BLaER1 treated with 17β-estradiol and CSF1 and Interleukin-3, amounts not matched to agents 10 nM and 100 nM (cell line): ENCODE measurements at regions not wholly inside any gene's neighbourhood (a gene's known extent, or its start where the extent isn't known, plus 50 kb on each side); places are given as distances from the start of the nearest gene placed in this dataset.

Experiments used
- H3K27ac ChIP-seq, 11 experiments: shearing (Covaris generic); formaldehyde crosslinking; 2 replicates each; pipeline ENCODE4 v1.8.1; 2022
- H3K27me3 ChIP-seq, 11 experiments: shearing (Covaris generic); formaldehyde crosslinking; 2 replicates each; pipeline ENCODE4 v1.8.1; 2022
- H3K36me3 ChIP-seq, 11 experiments: shearing (Covaris generic); formaldehyde crosslinking; 2 replicates each; pipeline ENCODE4 v1.8.1; 2022
- H3K4me1 ChIP-seq, 10 experiments: shearing (Covaris generic); formaldehyde crosslinking; 2 replicates each; pipeline ENCODE4 v1.8.1; 2022
- H3K4me2 ChIP-seq, 11 experiments: shearing (Covaris generic); formaldehyde crosslinking; 2 replicates each; pipeline ENCODE4 v1.8.1; 2022
- H3K4me3 ChIP-seq, 10 experiments: shearing (Covaris generic); formaldehyde crosslinking; 2 replicates each; pipeline ENCODE4 v1.8.1; 2022
- H3K9ac ChIP-seq, 11 experiments: shearing (Covaris generic); formaldehyde crosslinking; 2 replicates each; pipeline ENCODE4 v1.8.1; 2022
- H3K9me3 ChIP-seq, 11 experiments: shearing (Covaris generic); formaldehyde crosslinking; replicated peaks in 1 of 11; 2 replicates each; pipeline ENCODE4 v1.8.1; 2022
- H4K20me1 ChIP-seq, 11 experiments: shearing (Covaris generic); formaldehyde crosslinking; 2 replicates each; pipeline ENCODE4 v1.8.1; 2022
- Cebpa-rat ChIP-seq, 11 experiments: shearing (Covaris generic); IDR thresholded peaks; 2 replicates each; pipeline ENCODE4 v1.8.1; 2022

DNA sequence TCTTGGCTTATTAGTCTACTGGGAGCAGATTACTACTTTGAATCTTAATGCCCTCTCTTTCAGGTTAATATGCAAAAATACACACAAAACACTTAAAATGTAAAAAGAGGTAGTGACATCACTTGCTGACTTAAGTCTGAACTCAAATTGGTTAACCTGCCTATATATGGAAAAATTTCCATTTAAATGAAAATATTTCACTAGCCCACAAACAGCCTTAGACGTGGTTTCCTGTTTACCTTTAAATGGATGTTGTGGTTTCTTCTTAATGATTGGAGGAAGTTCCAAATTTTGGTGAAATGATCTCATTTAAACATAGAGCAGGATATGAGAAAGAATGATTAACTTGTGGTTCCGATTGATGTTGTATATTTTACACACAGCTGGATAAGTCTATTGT, 553.7 kb downstream of the CD109 start:
- Histone ChIP-seq H3K9me3 (peaks cover 0 to 2% (median 0%) of the 10 kb centered on the region in 11 experiments; a peak in 2 of 22 replicates), H3K9ac (no peak overlapping the region), H3K27me3 (no peaks in the 10 kb centered on the region), H3K4me1 (peaks cover 0 to 14% (median 6%) of the 10 kb centered on the region in 10 experiments; a peak in 5 of 20 replicates), H3K27ac (no peak overlapping the region), H3K4me3 (no peak overlapping the region), H3K4me2 (peak overlapping the region in 4 of 11 experiments; percentile 2 to 26 (median 4); a peak in 3 of 22 replicates), H3K36me3 (no peaks in the 10 kb centered on the region), H4K20me1 (no peaks in the 10 kb centered on the region)
- no peak for TF ChIP-seq Cebpa-rat (IDR thresholded peaks at IDR 0.05)

DNA sequence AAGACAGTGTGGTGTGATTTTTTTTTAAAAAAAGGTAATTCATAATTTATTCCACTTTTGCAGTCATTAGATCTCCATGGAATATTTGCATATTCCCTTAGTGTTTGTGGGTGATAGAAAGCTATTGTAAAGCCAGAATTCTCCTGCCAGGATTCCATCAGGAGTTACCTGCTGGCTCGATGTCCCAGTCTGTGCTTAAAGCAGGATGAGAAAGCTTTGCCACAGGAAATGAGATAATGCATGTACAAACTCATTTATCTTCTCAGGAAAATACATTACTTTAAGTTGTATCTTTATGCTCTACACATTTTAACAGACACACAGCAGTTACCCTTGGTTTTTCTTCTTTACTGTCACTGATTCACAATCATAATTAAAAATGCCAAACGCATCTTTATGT, 553.0 kb downstream of the CD109 start:
- H3K27ac ChIP-seq = no peak overlapping the region

DNA sequence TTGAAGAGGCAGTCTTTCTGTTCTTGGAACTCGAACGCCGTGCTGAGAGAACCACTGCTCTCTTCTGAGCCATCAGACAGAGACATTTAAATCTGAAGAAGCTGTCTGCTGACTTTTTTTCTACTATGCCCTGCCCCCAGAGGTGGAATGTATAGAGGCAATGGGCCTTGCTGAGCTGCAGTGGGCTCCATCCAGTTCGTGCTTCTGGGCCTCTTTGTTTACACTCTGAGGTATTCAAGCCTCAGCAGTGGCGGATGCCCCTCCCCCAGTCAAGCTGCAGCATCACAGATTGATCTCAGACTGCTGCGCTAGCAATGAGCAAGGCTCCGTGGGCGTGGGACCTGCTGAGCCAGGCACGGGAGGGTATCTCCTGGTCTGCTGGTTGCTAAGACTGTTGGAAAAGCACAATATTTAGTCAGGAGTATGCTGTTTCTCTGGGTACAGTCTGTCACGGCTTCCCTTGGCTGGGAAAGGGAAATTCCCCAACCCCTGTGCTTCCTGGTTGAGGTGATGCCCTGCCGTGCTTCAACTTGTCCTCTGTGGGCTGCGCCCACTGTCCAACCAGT, 526.8 kb downstream of the CD109 start:
- Histone ChIP-seq H4K20me1 (no peaks in the 10 kb centered on the region), H3K36me3 (no peaks in the 10 kb centered on the region), H3K27ac (no peak overlapping the region), H3K9ac (no peak overlapping the region), H3K4me1 (no peaks in the 10 kb centered on the region), H3K27me3 (no peaks in the 10 kb centered on the region), H3K4me2 (no peak overlapping the region), H3K4me3 (no peak overlapping the region), H3K9me3 (no peaks in the 10 kb centered on the region)
- no peak for TF ChIP-seq Cebpa-rat (IDR thresholded peaks at IDR 0.05)

More for the DNA sequence above, 553.0 kb downstream of the CD109 start:
- Histone ChIP-seq H3K4me2 (0 out of 22 replicates have a peak overlapping the region, but pooled peaks of 1 of the 11 experiments have one; percentile 2), H3K9ac (no peak overlapping the region), H3K36me3 (no peaks in the 10 kb centered on the region), H3K9me3 (no peaks in the 10 kb centered on the region; a peak in 1 of 22 replicates), H3K27me3 (no peaks in the 10 kb centered on the region), H3K4me3 (no peak overlapping the region), H4K20me1 (no peaks in the 10 kb centered on the region), H3K4me1 (peaks cover 0 to 14% (median 6%) of the 10 kb centered on the region in 10 experiments; a peak in 5 of 20 replicates)
- TF ChIP-seq Cebpa-rat (IDR thresholded peaks at IDR 0.05) = no peak

DNA sequence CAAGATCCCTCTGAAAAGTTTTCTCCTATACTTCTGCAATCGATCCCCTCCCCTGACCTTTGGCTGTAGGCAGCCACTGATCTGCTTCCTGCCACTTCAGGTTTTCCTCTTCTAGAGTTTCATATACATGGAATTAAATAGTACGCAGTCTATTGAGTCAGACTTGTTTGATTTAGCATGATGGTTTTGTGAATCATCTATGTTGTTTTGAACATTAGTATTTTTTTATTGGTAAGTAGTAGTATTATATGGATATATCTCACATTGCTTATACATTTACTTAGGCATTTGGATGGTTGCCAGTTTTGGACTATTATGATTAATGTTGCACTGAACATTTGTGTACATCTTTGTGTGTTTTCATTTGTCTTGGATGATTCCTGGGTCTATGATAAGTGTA, 518.0 kb downstream of the CD109 start:
- H3K4me1 ChIP-seq = no peaks in the 10 kb centered on the region
- H4K20me1 ChIP-seq = no peaks in the 10 kb centered on the region
- H3K4me2 ChIP-seq = no peak overlapping the region
- no peaks in the 10 kb centered on the region; a peak in 1 of 22 replicates for H3K9me3 ChIP-seq
- no peak overlapping the region for H3K27ac ChIP-seq
- H3K27me3 ChIP-seq = no peaks in the 10 kb centered on the region
- no peak overlapping the region for H3K4me3 ChIP-seq
- H3K36me3 ChIP-seq = no peaks in the 10 kb centered on the region
- H3K9ac ChIP-seq = no peak overlapping the region
- no peak for TF ChIP-seq Cebpa-rat (IDR thresholded peaks at IDR 0.05)

DNA sequence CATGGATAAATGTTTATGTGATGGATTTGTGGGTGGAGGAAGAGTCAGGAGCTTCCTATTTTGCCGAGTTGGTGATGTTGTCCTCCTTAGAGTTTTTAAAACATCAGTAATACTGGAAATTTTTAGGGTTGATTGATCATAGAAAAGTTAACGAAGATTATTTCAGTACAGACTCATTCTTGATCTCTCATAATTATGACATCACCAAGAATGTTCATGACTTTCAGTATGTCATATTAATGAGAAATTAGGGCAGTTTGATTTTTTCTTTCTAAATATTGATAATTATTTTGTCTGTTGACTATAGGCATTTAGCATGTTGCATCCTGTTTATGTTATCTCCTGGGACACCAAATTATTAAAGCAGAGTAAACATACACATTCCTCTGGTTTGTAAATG, 512.2 kb downstream of the CD109 start:
- Histone ChIP-seq H3K9ac (no peak overlapping the region), H3K4me1 (no peaks in the 10 kb centered on the region), H3K27me3 (no peaks in the 10 kb centered on the region), H3K9me3 (peaks cover 4 to 19% (median 13%) of the 10 kb centered on the region in 11 experiments; a peak in 16 of 22 replicates), H4K20me1 (no peaks in the 10 kb centered on the region), H3K36me3 (no peaks in the 10 kb centered on the region), H3K27ac (no peak overlapping the region), H3K4me3 (no peak overlapping the region), H3K4me2 (no peak overlapping the region)
- no peak for TF ChIP-seq Cebpa-rat (IDR thresholded peaks at IDR 0.05)

DNA sequence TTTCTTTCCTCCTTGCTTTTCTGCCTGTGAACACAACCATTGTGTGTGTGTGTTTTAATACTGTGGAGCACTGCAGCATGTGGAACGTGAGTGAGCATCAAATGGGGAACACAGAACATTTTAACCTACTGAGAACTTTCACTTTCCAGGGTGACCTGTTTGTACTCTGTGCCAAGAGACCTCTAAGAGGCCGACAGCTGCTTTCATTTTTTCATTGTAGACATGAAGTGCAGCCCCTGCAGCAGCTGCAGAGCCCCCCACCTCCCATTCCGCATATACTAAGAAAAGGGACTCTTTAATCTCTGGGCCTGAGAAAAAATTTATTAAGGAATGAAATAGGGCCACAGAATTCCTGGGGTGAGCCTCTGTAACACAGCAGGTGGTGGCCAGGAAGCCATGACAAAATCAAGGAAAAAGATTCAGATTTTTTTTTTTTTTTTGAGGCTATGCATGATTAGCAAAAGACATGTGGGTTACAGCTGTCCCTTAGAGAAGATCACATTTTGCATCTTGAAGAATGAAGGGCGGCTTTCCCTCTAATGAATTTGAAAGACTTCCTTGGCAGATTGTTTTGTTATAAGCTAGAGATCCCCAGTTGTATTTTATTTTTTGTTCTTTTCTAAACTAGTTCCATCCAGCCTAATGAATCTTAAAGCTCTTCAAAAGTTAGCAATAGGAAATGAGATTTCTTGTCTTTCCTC, 503.4 kb downstream of the CD109 start:
- H4K20me1 ChIP-seq = no peaks in the 10 kb centered on the region
- no peaks in the 10 kb centered on the region for H3K36me3 ChIP-seq
- H3K4me1 ChIP-seq = no peaks in the 10 kb centered on the region
- no peak overlapping the region for H3K4me2 ChIP-seq
- H3K9me3 ChIP-seq = peaks cover 0 to 7% (median 0%) of the 10 kb centered on the region in 11 experiments; a peak in 4 of 22 replicates
- no peak overlapping the region for H3K27ac ChIP-seq
- TF ChIP-seq Cebpa-rat (IDR thresholded peaks at IDR 0.05) = no peak
- H3K27me3 ChIP-seq = no peaks in the 10 kb centered on the region
- no peak overlapping the region for H3K4me3 ChIP-seq
- H3K9ac ChIP-seq = no peak overlapping the region

DNA sequence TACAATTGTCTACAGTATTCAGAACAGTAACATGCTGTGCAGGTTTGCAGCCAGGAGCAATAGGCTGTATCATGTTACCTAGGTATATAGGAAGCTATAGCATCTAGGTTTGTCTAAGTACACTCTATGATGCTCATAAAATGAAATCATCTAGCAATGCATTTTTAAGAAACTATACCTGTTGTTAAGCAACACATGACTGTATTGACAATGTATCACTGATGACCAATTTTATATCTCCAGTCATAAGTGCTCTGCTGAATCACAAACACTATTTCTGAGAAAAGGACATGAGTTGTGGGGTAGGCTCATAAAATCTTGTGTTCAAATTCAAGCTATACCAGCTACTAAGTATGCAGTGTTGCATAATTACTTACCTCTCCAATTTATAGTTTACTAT, 501.3 kb downstream of the CD109 start:
- Histone ChIP-seq H3K27me3 (no peaks in the 10 kb centered on the region), H3K9me3 (peaks cover 0 to 7% (median 0%) of the 10 kb centered on the region in 11 experiments; a peak in 4 of 22 replicates), H3K9ac (no peak overlapping the region), H4K20me1 (no peaks in the 10 kb centered on the region), H3K4me2 (no peak overlapping the region), H3K36me3 (no peaks in the 10 kb centered on the region), H3K27ac (no peak overlapping the region), H3K4me3 (no peak overlapping the region), H3K4me1 (no peaks in the 10 kb centered on the region)
- TF ChIP-seq Cebpa-rat (IDR thresholded peaks at IDR 0.05) = no peak

DNA sequence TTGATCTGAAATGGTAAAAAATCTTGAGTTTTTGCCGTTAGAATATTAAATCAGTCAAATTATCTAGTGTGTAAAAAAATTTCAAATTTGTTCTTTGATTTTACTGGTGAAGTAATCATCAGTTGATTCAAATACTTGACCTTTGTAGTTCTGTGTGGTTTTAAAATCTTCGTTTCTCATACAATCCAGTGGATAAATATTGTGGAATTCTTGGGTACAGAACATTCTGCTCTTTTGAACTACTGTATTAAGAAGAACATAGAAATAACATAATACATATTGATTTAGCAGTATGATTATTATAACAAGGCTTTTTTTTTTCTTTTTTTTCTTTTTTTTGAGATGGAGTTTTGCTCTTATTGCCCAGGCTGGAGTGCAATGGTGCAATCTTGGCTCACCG, 491.8 kb downstream of the CD109 start:
- Histone ChIP-seq H3K4me3 (no peak overlapping the region), H3K27ac (no peak overlapping the region), H3K4me2 (no peak overlapping the region), H3K9me3 (no peaks in the 10 kb centered on the region), H3K27me3 (no peaks in the 10 kb centered on the region), H3K9ac (no peak overlapping the region), H4K20me1 (no peaks in the 10 kb centered on the region), H3K4me1 (no peaks in the 10 kb centered on the region), H3K36me3 (no peaks in the 10 kb centered on the region)
- TF ChIP-seq Cebpa-rat (IDR thresholded peaks at IDR 0.05) = no peak

DNA sequence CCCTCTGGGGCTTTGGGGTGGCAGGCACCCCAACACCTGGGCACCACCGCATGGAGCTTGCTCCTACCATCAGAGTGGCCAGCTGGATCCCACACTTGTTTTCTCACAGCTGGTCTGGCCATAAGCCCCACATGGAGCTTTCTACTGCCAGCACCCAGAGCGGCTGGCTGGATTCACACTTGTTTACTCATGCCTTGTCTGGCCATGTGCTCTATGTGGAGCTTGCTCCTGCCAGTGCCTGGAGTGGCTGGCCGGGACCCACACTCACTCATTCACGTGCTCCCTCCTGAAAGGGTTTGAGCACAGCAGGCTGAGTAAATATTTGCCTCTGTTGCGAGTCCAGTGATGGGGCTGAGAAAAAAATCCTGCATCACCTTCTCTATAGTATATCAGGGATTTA, 487.0 kb downstream of the CD109 start:
- Histone ChIP-seq H3K27ac (no peak overlapping the region), H4K20me1 (no peaks in the 10 kb centered on the region), H3K4me2 (no peak overlapping the region), H3K4me3 (no peak overlapping the region), H3K9ac (no peak overlapping the region), H3K4me1 (no peaks in the 10 kb centered on the region), H3K36me3 (no peaks in the 10 kb centered on the region), H3K9me3 (no peaks in the 10 kb centered on the region), H3K27me3 (no peaks in the 10 kb centered on the region)
- TF ChIP-seq Cebpa-rat (IDR thresholded peaks at IDR 0.05) = no peak

DNA sequence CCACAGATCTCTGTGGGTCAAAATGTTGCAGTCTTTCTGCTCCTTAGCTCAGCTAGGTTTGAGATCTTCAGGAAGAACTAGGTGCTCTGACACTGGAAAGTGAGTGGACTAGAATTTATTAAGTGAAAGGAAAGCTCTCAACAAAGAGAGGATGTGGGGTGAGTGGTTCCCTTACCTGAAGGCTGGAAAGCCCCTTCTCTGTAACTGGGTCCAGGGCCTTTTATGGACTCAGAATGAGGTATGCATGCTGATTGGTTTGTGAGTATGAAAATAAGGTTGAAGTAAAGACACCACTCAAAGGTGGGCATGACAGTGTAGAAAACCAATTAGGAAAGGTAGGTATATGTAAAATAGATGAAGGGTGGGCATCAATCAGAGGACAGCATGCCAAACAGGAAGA, 485.5 kb downstream of the CD109 start:
- Histone ChIP-seq H3K4me2 (no peak overlapping the region), H3K9me3 (no peaks in the 10 kb centered on the region), H4K20me1 (no peaks in the 10 kb centered on the region), H3K27me3 (no peaks in the 10 kb centered on the region), H3K4me3 (no peak overlapping the region), H3K36me3 (no peaks in the 10 kb centered on the region), H3K27ac (no peak overlapping the region), H3K4me1 (no peaks in the 10 kb centered on the region), H3K9ac (no peak overlapping the region)
- TF ChIP-seq Cebpa-rat (IDR thresholded peaks at IDR 0.05) = no peak
